ENCODE measurements at regions not wholly inside any gene's neighbourhood (a gene's known extent, or its start where the extent isn't known, plus 50 kb on each side); places are given as distances from the start of the nearest gene placed in this dataset.

- TF ChIP-seq CTCF (conservative IDR thresholded peaks at IDR 0.05), result no peak
- TF ChIP-seq ZFX (IDR thresholded peaks at IDR 0.05), result no peak
These were observed 2532.9 kb downstream of the PCDH9 start for GRCh38 chr13:64697226-64697625.

Data from C4-2B (cell line).